Ectodermal cell (in vitro differentiated cells): ENCODE measurements at regions not wholly inside any gene's neighbourhood (a gene's known extent, or its start where the extent isn't known, plus 50 kb on each side); places are given as distances from the start of the nearest gene placed in this dataset.

Experiments
- H3K27ac ChIP-seq: 2 replicates; pipeline ENCODE4 v1.7.0; 2013; ENCODE audit warnings: mild to moderate bottlenecking, low read depth, low read length; ENCODE audit not compliant: insufficient read depth, poor library complexity, severe bottlenecking
- H3K27me3 ChIP-seq: 2 replicates; pipeline ENCODE4 v1.7.0; 2013; ENCODE audit warnings: mild to moderate bottlenecking, low read length; ENCODE audit not compliant: insufficient read depth, control insufficient read depth, poor library complexity, severe bottlenecking
- H3K36me3 ChIP-seq: one replicate; pipeline ENCODE4 v1.7.0; 2013; ENCODE audit warnings: low read length; ENCODE audit not compliant: control insufficient read depth, insufficient read depth
- H3K4me1 ChIP-seq: one replicate; pipeline ENCODE4 v1.7.0; 2013; ENCODE audit warnings: low read length; ENCODE audit not compliant: control insufficient read depth, insufficient read depth
- H3K4me3 ChIP-seq: 2 replicates; pipeline ENCODE4 v1.7.0; 2013; ENCODE audit warnings: low read depth, low read length, control low read depth; ENCODE audit not compliant: insufficient read depth
- H3K9me3 ChIP-seq: 2 replicates; pipeline ENCODE4 v1.7.0; 2013; ENCODE audit warnings: mild to moderate bottlenecking, low read length, moderate library complexity; ENCODE audit not compliant: control insufficient read depth
- WGBS, 2 experiments: methylation state at CpG; one replicate each; pipeline ENCODE4 v1.1.7; 2013; ENCODE audit warnings: missing lambda C conversion rate in 2 of 2; 5-methylcytosine and 5-hydroxymethylcytosine counted together

GRCh38 chr3:135740211-135740610 is 225.3 kb upstream of the PPP2R3A start:
- no peaks in the 10 kb centered on the region for H3K27me3 ChIP-seq
- H3K4me3 ChIP-seq = no peak overlapping the region
- H3K4me1 ChIP-seq = peaks cover 19% of the 10 kb centered on the region
- H3K9me3 ChIP-seq = peaks cover 2% of the 10 kb centered on the region
- H3K27ac ChIP-seq = peak overlapping the region; percentile 30
- H3K36me3 ChIP-seq = no peaks in the 10 kb centered on the region
- 76 to 80% methylated on average over 9 of the region's 9 CpGs for WGBS, 2 experiments

- H3K36me3 ChIP-seq = no peaks in the 10 kb centered on the region
- no peak overlapping the region for H3K27ac ChIP-seq
- peaks cover 19% of the 10 kb centered on the region for H3K4me1 ChIP-seq
Observed at GRCh38 chr3:135740751-135741150, 224.8 kb upstream of the PPP2R3A start.

GRCh38 chr3:135751991-135752390 is 213.5 kb upstream of the PPP2R3A start:
- Histone ChIP-seq H3K36me3 (no peaks in the 10 kb centered on the region), H3K27ac (no peak overlapping the region), H3K4me1 (no peaks in the 10 kb centered on the region), H3K9me3 (no peaks in the 10 kb centered on the region), H3K27me3 (no peaks in the 10 kb centered on the region), H3K4me3 (no peak overlapping the region)
- 88 to 91% methylated on average over 4 of the region's 4 CpGs for WGBS, 2 experiments

More at GRCh38 chr3:135740751-135741150, 224.8 kb upstream of the PPP2R3A start:
- H3K4me3 ChIP-seq = no peak overlapping the region
- no peaks in the 10 kb centered on the region for H3K9me3 ChIP-seq
- H3K27me3 ChIP-seq = no peaks in the 10 kb centered on the region

DNA sequence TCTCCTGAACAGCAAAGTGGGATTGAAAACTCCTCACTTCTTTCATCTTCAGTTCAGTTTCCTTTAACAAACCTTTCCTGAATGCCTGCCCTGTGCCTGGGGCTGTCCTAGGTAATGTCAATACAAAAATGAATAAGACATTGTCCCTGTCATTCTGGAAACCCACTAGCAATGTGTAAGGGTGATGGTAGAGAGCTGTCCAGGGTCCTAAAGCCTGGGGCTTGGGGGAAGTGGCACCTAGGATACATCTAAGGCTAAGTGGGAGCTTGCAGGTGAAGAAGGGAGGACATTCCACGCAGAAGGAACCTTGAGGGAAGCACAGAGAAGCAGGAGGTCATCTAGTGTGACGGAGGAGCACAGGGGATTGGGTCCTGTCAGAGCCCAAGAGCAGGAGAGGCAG is 212.7 kb upstream of the PPP2R3A start:
- 56 to 57% methylated on average over 2 of the region's 2 CpGs for WGBS, 2 experiments
- no peaks in the 10 kb centered on the region for H3K27me3 ChIP-seq

GRCh38 chr3:135753506-135753905 is 212.0 kb upstream of the PPP2R3A start:
- Histone ChIP-seq H3K9me3 (no peaks in the 10 kb centered on the region), H3K4me3 (no peak overlapping the region), H3K4me1 (no peaks in the 10 kb centered on the region), H3K36me3 (no peaks in the 10 kb centered on the region), H3K27me3 (no peaks in the 10 kb centered on the region), H3K27ac (no peak overlapping the region)
- WGBS, 2 experiments = 94 to 95% methylated on average over 7 of the region's 7 CpGs

More for the DNA sequence above, 212.7 kb upstream of the PPP2R3A start:
- Histone ChIP-seq H3K36me3 (no peaks in the 10 kb centered on the region), H3K9me3 (no peaks in the 10 kb centered on the region), H3K27ac (no peak overlapping the region), H3K4me1 (no peaks in the 10 kb centered on the region), H3K4me3 (no peak overlapping the region)

DNA sequence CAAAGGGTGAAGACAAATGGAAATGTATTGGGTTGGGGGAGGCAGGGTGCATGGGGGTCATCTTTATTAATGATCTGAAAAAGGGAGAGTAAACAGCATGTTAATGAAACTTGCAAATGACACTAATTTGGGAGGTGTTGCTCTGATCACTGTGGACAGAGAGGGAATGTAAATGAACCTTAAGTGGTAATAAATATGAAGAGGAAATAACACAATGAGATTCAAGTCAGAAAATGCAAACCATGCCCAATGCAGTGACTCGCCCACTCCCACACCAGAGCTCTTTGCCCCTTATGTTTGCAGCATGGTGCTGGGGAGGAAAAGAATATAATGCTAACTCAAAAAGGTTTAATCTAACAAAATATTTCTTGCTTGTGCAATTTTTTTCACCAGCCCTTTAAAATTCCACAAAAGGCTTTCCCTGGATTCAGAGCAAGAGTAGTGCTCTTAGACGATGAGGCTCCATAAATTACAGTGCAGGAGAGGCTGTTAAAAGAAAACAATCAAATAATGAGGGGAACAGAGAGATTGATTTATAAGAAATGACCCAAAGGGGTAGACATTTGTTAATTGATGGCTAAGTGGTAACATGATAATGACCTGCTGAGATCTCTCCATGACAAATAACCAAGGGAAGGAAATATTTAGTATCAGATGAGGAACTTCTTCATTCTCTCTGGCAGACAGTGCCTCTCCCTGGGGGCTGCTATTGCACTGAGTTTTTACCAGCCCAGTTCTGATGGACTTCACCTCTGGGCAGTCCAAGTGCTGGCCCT is 210.0 kb upstream of the PPP2R3A start:
- H3K9me3 ChIP-seq = no peaks in the 10 kb centered on the region
- no peak overlapping the region for H3K4me3 ChIP-seq
- no peak overlapping the region for H3K27ac ChIP-seq
- H3K27me3 ChIP-seq = no peaks in the 10 kb centered on the region
- no peaks in the 10 kb centered on the region for H3K4me1 ChIP-seq
- no peaks in the 10 kb centered on the region for H3K36me3 ChIP-seq
- WGBS, 2 experiments = 90 to 95% methylated on average over 2 of the region's 2 CpGs

DNA sequence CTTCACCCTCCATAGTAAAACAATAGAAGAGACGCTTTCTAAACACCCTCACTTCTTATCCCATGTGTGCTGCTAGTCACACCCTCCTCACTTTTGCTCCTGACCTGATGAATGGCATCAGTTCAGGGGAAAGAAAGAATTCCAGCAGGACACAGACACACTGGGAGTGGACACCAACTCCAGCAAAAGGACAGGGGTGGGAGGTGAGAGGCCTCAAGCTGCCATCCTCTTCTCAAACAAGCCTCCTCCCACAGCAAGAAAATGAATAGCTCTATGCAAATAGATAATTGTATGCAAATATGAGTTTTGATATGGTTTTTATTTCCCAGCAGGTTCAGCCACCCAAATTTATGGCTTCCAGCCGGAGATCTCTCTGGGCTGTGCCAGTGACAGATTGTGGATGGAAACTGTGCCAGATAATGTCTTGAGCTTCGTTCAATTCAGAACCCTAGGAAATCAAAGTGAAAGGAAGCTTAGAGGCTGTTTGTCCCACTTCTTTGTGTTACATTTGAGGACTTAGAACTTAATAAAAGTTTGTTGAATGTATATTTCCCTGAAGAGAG is 209.3 kb upstream of the PPP2R3A start:
- H3K4me3 ChIP-seq = no peak overlapping the region
- H3K9me3 ChIP-seq = no peaks in the 10 kb centered on the region
- H3K36me3 ChIP-seq = no peaks in the 10 kb centered on the region
- no peaks in the 10 kb centered on the region for H3K27me3 ChIP-seq
- no peak overlapping the region for H3K27ac ChIP-seq
- 89 to 93% methylated on average over 3 of the region's 3 CpGs for WGBS, 2 experiments
- H3K4me1 ChIP-seq = no peaks in the 10 kb centered on the region

DNA sequence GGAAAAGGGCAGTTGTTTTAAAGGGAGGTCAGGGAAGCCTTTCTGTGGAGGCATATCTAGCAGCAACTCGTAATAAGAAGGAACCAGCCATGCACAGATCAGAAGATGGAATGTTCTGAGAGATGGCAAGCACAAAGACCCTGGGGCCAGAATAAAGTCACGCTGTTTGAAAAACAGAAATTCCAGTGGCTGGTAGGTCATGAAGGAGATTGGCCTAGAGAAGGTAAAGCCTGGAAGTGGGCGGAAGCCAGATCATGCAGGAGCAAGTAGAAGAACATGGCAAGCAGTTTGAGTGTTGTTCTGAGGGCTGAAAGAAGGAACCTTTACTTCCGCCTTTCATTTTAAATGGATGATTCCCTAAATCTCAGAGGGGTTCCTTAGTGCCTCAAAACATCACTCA is 208.1 kb upstream of the PPP2R3A start:
- Histone ChIP-seq H3K4me3 (no peak overlapping the region), H3K36me3 (no peaks in the 10 kb centered on the region), H3K27me3 (no peaks in the 10 kb centered on the region), H3K4me1 (no peaks in the 10 kb centered on the region), H3K9me3 (no peaks in the 10 kb centered on the region), H3K27ac (no peak overlapping the region)
- WGBS, 2 experiments = 81 to 85% methylated on average over 4 of the region's 4 CpGs

DNA sequence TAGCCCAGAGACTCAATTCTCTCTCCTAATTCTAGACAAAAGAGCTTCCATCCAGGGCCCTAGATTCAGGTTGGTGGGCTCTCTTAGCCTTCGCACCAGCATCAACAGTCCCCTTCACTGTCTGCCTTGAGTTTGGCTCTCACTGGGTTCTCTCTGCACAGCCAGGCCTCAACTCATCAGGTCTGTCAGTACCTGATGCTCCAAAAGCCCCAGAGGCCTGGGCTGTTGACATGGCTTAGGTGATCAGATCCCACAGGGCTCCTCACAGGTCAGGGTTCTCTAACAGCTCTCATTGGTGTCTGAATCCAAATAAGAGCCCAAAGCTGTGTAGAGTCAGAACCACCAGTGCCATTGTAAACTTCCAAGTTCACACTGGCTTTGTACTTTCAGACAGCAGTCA is 206.6 kb upstream of the PPP2R3A start:
- peaks cover 10% of the 10 kb centered on the region for H3K4me1 ChIP-seq
- H3K4me3 ChIP-seq = no peak overlapping the region
- WGBS, 2 experiments = 99 to 100% methylated on average over 1 of the region's 1 CpG
- H3K36me3 ChIP-seq = no peaks in the 10 kb centered on the region
- no peaks in the 10 kb centered on the region for H3K27me3 ChIP-seq
- no peak overlapping the region for H3K27ac ChIP-seq
- H3K9me3 ChIP-seq = no peaks in the 10 kb centered on the region

DNA sequence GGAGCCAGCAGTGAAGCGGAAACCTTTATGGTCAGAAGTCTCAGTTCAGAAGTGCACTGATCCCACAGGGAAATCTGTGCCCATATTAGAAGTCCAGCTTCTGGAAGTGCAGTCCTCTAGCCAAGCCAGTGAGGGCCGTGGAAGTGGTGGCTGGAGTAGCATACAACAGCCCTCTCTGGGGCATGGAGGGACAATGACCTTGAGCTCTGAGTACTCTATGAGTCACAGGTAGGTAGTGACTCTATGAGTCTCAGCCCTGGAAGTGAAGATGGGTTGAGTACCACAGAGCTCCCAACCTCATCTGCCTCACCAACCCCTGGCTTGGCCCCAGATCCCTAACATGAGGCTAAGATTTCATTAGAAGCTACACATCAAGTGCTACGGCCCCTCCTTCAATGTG is 205.9 kb upstream of the PPP2R3A start:
- peaks cover 12% of the 10 kb centered on the region for H3K4me1 ChIP-seq
- WGBS, 2 experiments = 92 to 97% methylated on average over 3 of the region's 3 CpGs
- H3K27ac ChIP-seq = no peak overlapping the region
- no peaks in the 10 kb centered on the region for H3K9me3 ChIP-seq
- no peak overlapping the region for H3K4me3 ChIP-seq
- H3K36me3 ChIP-seq = no peaks in the 10 kb centered on the region
- no peaks in the 10 kb centered on the region for H3K27me3 ChIP-seq
